GM21447 (cell line): ENCODE measurements at regions not wholly inside any gene's neighbourhood (a gene's known extent, or its start where the extent isn't known, plus 50 kb on each side); places are given as distances from the start of the nearest gene placed in this dataset.

Experiments used
- ATAC-seq: cut with Tn5 transposase; IDR thresholded peaks from one replicate; pipeline ENCODE4 v1.9.1; 2021; ENCODE audit not compliant: unreplicated experiment

GRCh38 chr3:124519591-124520194, 210.6 kb upstream of the UMPS start:
- no peak for ATAC-seq

- no peak for ATAC-seq
Measured at GRCh38 chr3:124520970-124521369, 209.3 kb upstream of the UMPS start.

GRCh38 chr3:124522082-124522625, 208.1 kb upstream of the UMPS start:
- ATAC-seq, result no peak

- ATAC-seq, result no peak
Measured at GRCh38 chr3:124526601-124527000, 203.7 kb upstream of the UMPS start.

GRCh38 chr3:124529826-124530571, 200.3 kb upstream of the UMPS start:
- no peak for ATAC-seq

GRCh38 chr3:124530916-124531315, 199.3 kb upstream of the UMPS start:
- no peak for ATAC-seq

- ATAC-seq, result no peak
Measured at GRCh38 chr3:124532071-124532470, 198.2 kb upstream of the UMPS start.

GRCh38 chr3:124535306-124535705, 194.9 kb upstream of the UMPS start:
- no peak for ATAC-seq

- no peak for ATAC-seq
Measured at GRCh38 chr3:124540550-124541211, 189.6 kb upstream of the UMPS start.

GRCh38 chr3:124542214-124542869, 187.9 kb upstream of the UMPS start:
- no peak for ATAC-seq

GRCh38 chr3:124545891-124546290, 184.4 kb upstream of the UMPS start:
- no peak for ATAC-seq

- ATAC-seq, result no peak
Measured at GRCh38 chr3:124552224-124552623, 178.0 kb upstream of the UMPS start.

GRCh38 chr3:124553178-124553577, 177.1 kb upstream of the UMPS start:
- ATAC-seq, result no peak

- no peak for ATAC-seq
Measured at GRCh38 chr3:124556636-124557035, 173.6 kb upstream of the UMPS start.

GRCh38 chr3:124557433-124558232, 172.6 kb upstream of the UMPS start:
- ATAC-seq, result no peak

- no peak for ATAC-seq
Measured at GRCh38 chr3:124558991-124559845, 171.0 kb upstream of the UMPS start.

GRCh38 chr3:124559846-124560574, 170.2 kb upstream of the UMPS start:
- ATAC-seq, result no peak

- ATAC-seq, result no peak
Measured at GRCh38 chr3:124560666-124561215, 169.5 kb upstream of the UMPS start.

GRCh38 chr3:124562769-124563168, 167.5 kb upstream of the UMPS start:
- no peak for ATAC-seq
